Hepatocyte (in vitro differentiated cells): ENCODE measurements at regions not wholly inside any gene's neighbourhood (a gene's known extent, or its start where the extent isn't known, plus 50 kb on each side); places are given as distances from the start of the nearest gene placed in this dataset.

ENCODE experiments used
- DNase-seq: peaks from one replicate; pipeline ENCODE4 v3.0.0-alpha.2; 2016; ENCODE audit warnings: low spot score
- H2AFZ ChIP-seq: fragments of 200-600 bp; sonication (generic); 2 replicates; pipeline ENCODE4 v1.6.0; 2016; ENCODE audit warnings: antibody characterized with exemption, mild to moderate bottlenecking
- H3K27ac ChIP-seq: fragments of 200-600 bp; sonication (generic); 2 replicates; pipeline ENCODE4 v1.5.1; 2016; ENCODE audit warnings: mild to moderate bottlenecking
- H3K27me3 ChIP-seq: fragments of 200-600 bp; sonication (generic); 2 replicates; pipeline ENCODE4 v1.6.1; 2016
- H3K36me3 ChIP-seq: fragments of 200-600 bp; sonication (generic); replicated peaks from 2 replicates; pipeline ENCODE4 v1.5.1; 2016; ENCODE audit warnings: low read depth; ENCODE audit not compliant: insufficient read depth
- H3K4me1 ChIP-seq: fragments of 200-600 bp; sonication (generic); 2 replicates; pipeline ENCODE4 v1.5.1; 2016; ENCODE audit warnings: mild to moderate bottlenecking, moderate library complexity; ENCODE audit not compliant: insufficient read depth
- H3K4me2 ChIP-seq: fragments of 200-600 bp; sonication (generic); 2 replicates; pipeline ENCODE4 v1.6.0; 2016
- H3K4me3 ChIP-seq: fragments of 200-600 bp; sonication (generic); 2 replicates; pipeline ENCODE4 v1.5.1; 2016; ENCODE audit warnings: mild to moderate bottlenecking
- H3K79me2 ChIP-seq: fragments of 200-600 bp; sonication (generic); 2 replicates; pipeline ENCODE4 v1.6.0; 2017; ENCODE audit warnings: mild to moderate bottlenecking
- H3K9me2 ChIP-seq: fragments of 200-600 bp; sonication (generic); replicated peaks from 2 replicates; pipeline ENCODE4 v1.6.0; 2017; ENCODE audit warnings: mild to moderate bottlenecking; ENCODE audit not compliant: insufficient read depth
- H3K9me3 ChIP-seq: fragments of 200-600 bp; sonication (generic); 2 replicates; pipeline ENCODE4 v1.5.1; 2016; ENCODE audit warnings: low read depth, mild to moderate bottlenecking
- H4K20me1 ChIP-seq: fragments of 200-600 bp; sonication (generic); 2 replicates; pipeline ENCODE4 v1.6.0; 2016; ENCODE audit warnings: mild to moderate bottlenecking; ENCODE audit not compliant: insufficient read depth, poor library complexity, severe bottlenecking
- CTCF ChIP-seq: fragments of 200-600 bp; sonication (generic); IDR thresholded peaks from 2 replicates; pipeline ENCODE4 v1.5.1; 2016; ENCODE audit warnings: antibody characterized with exemption, mild to moderate bottlenecking; ENCODE audit not compliant: poor library complexity
- EZH2 ChIP-seq: fragments of 200-600 bp; sonication (generic); IDR thresholded peaks from 2 replicates; pipeline ENCODE4 v1.6.1; 2016; ENCODE audit warnings: antibody characterized with exemption, mild to moderate bottlenecking, borderline replicate concordance
- EZH2phosphoT487 ChIP-seq: fragments of 200-600 bp; sonication (generic); IDR thresholded peaks from one replicate; pipeline ENCODE4 v1.6.1; 2018; ENCODE audit warnings: antibody characterized with exemption, mild to moderate bottlenecking, low read depth, moderate library complexity; ENCODE audit not compliant: unreplicated experiment, severe bottlenecking
- WGBS: methylation state at CpG from one replicate; pipeline ENCODE4 v1.1.6; 2016; ENCODE audit warnings: low lambda C conversion rate; ENCODE audit errors: missing lambda C conversion rate; 5-methylcytosine and 5-hydroxymethylcytosine counted together

DNA sequence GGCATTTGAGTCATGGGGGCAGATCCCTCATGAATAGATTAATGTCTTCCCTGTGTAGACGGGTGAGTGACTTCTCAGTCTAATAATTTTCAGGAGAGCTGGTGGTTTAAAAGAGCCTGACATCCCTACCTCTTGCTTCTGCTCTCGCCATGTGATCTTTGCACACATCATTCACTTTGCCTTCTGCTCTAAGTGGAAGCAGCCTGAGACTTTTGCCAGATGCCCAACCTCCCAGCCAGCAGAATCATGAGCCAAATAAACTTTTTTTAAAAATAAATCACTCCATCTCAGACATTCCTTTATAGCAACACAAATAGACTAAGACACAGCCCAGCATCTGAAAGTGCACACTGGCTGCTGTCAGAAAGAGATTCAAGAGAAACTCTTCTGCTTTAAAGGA is 155.2 kb downstream of the ZNF365 start:
- Histone ChIP-seq H3K79me2 (no peaks in the 10 kb centered on the region), H3K9me2 (no peaks in the 10 kb centered on the region), H3K36me3 (no peaks in the 10 kb centered on the region), H3K4me2 (no peak overlapping the region), H3K4me1 (no peaks in the 10 kb centered on the region), H2AFZ (no peak overlapping the region), H3K27ac (no peak overlapping the region), H3K27me3 (no peaks in the 10 kb centered on the region), H4K20me1 (no peaks in the 10 kb centered on the region), H3K9me3 (no peaks in the 10 kb centered on the region), H3K4me3 (no peak overlapping the region)
- no peak for DNase-seq
- TF ChIP-seq CTCF (no peak), EZH2phosphoT487 (no peak), EZH2 (no peak)
- WGBS = 73% methylated on average over 2 of the region's 2 CpGs

GRCh38 chr10:62534031-62534430 is 159.9 kb downstream of the ZNF365 start:
- WGBS = 66% methylated on average over 2 of the region's 2 CpGs
- no peak overlapping the region for H3K4me3 ChIP-seq
- H3K79me2 ChIP-seq = no peaks in the 10 kb centered on the region
- no peaks in the 10 kb centered on the region for H3K9me2 ChIP-seq
- H2AFZ ChIP-seq = no peak overlapping the region
- no peaks in the 10 kb centered on the region for H4K20me1 ChIP-seq
- DNase-seq = no peak
- H3K4me2 ChIP-seq = no peak overlapping the region
- H3K27me3 ChIP-seq = no peaks in the 10 kb centered on the region
- no peaks in the 10 kb centered on the region for H3K4me1 ChIP-seq
- no peaks in the 10 kb centered on the region for H3K36me3 ChIP-seq
- no peaks in the 10 kb centered on the region for H3K9me3 ChIP-seq
- TF ChIP-seq CTCF (no peak), EZH2phosphoT487 (no peak), EZH2 (no peak)
- no peak overlapping the region for H3K27ac ChIP-seq

- H3K4me3 ChIP-seq = no peak overlapping the region
- 94% methylated on average over 6 of the region's 6 CpGs for WGBS
- TF ChIP-seq EZH2phosphoT487 (no peak), EZH2 (no peak), CTCF (no peak)
- H3K36me3 ChIP-seq = no peaks in the 10 kb centered on the region
- no peaks in the 10 kb centered on the region for H3K4me1 ChIP-seq
- no peaks in the 10 kb centered on the region for H3K9me3 ChIP-seq
- no peaks in the 10 kb centered on the region for H4K20me1 ChIP-seq
- DNase-seq = no peak
- no peak overlapping the region for H3K27ac ChIP-seq
- H3K79me2 ChIP-seq = no peaks in the 10 kb centered on the region
- H3K9me2 ChIP-seq = no peaks in the 10 kb centered on the region
- H2AFZ ChIP-seq = no peak overlapping the region
- H3K27me3 ChIP-seq = no peaks in the 10 kb centered on the region
- no peak overlapping the region for H3K4me2 ChIP-seq
Measured at GRCh38 chr10:62538606-62539005, 164.4 kb downstream of the ZNF365 start.

DNA sequence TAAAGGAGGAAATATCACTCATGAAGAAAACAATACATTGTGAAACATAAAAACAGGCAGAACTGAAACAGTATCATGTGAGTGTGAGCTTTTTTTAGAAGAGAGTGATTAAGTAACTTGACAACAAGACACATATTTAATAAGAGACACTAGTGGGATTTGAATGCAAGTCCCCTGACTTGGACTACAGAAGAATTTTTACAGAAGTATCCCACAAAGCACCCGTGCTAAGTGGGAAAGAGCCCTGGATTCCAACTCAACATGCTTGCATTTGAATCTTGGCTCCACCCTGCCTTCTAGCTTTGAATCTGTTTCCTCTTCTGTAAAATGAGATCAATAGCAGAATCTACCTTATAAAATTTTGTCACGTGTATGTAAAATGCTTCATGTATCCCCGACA is 166.2 kb downstream of the ZNF365 start:
- H3K27ac ChIP-seq = no peak overlapping the region
- H3K9me2 ChIP-seq = no peaks in the 10 kb centered on the region
- no peaks in the 10 kb centered on the region for H3K27me3 ChIP-seq
- H3K4me3 ChIP-seq = no peak overlapping the region
- no peaks in the 10 kb centered on the region for H3K79me2 ChIP-seq
- H3K36me3 ChIP-seq = no peaks in the 10 kb centered on the region
- DNase-seq = no peak
- H3K4me1 ChIP-seq = no peaks in the 10 kb centered on the region
- no peaks in the 10 kb centered on the region for H3K9me3 ChIP-seq
- no peak overlapping the region for H3K4me2 ChIP-seq
- no peak for TF ChIP-seq CTCF
- no peak for TF ChIP-seq EZH2
- no peak for TF ChIP-seq EZH2phosphoT487
- H2AFZ ChIP-seq = no peak overlapping the region
- H4K20me1 ChIP-seq = no peaks in the 10 kb centered on the region
- WGBS = 63% methylated on average over 3 of the region's 3 CpGs
